GM23338 (cell line): ENCODE measurements at regions not wholly inside any gene's neighbourhood (a gene's known extent, or its start where the extent isn't known, plus 50 kb on each side); places are given as distances from the start of the nearest gene placed in this dataset.
A peak's percentile ranks its signal among the peaks of the same experiment; 100 is the strongest.

Source experiments
- ATAC-seq: fragments of 200-7000 bp; cut with Tn5 transposase; 3 replicates; pipeline ENCODE4 v1.9.1; 2020
- DNase-seq: peaks from one replicate; pipeline ENCODE4 v3.0.0-alpha.2; 2015; ENCODE audit warnings: low spot score
- H2AFZ ChIP-seq: fragments of 200-600 bp; sonication (generic); 2 replicates; pipeline ENCODE4 v1.8.0; 2016; ENCODE audit warnings: antibody characterized with exemption, mild to moderate bottlenecking, moderate library complexity
- H3F3A ChIP-seq: fragments of 200-600 bp; sonication (generic); replicated peaks from 2 replicates; pipeline ENCODE4 v1.8.0; 2017; ENCODE audit warnings: antibody characterized with exemption, mixed run types, low read depth
- H3K27ac ChIP-seq: fragments of 200-600 bp; sonication (generic); 2 replicates; pipeline ENCODE4 v1.6.1; 2016; ENCODE audit warnings: low read depth
- H3K27me3 ChIP-seq: fragments of 200-600 bp; sonication (generic); 2 replicates; pipeline ENCODE4 v1.8.0; 2016; ENCODE audit warnings: mild to moderate bottlenecking, mixed run types, moderate library complexity; ENCODE audit not compliant: insufficient read depth
- H3K36me3 ChIP-seq: fragments of 200-600 bp; sonication (generic); 2 replicates; pipeline ENCODE4 v1.8.0; 2016; ENCODE audit warnings: mild to moderate bottlenecking; ENCODE audit not compliant: insufficient read depth
- H3K4me1 ChIP-seq: fragments of 200-600 bp; sonication (generic); 2 replicates; pipeline ENCODE4 v1.8.0; 2016; ENCODE audit warnings: mild to moderate bottlenecking, moderate library complexity; ENCODE audit not compliant: insufficient read depth
- H3K4me2 ChIP-seq: fragments of 200-600 bp; sonication (generic); 2 replicates; pipeline ENCODE4 v1.7.1; 2017; ENCODE audit warnings: mixed run types
- H3K4me3 ChIP-seq: fragments of 200-600 bp; sonication (generic); 2 replicates; pipeline ENCODE4 v1.6.1; 2016; ENCODE audit warnings: mixed run types
- H3K79me2 ChIP-seq: fragments of 200-600 bp; sonication (generic); replicated peaks from 2 replicates; pipeline ENCODE4 v1.8.0; 2017; ENCODE audit warnings: mild to moderate bottlenecking; ENCODE audit not compliant: insufficient read depth
- H3K9me2 ChIP-seq: fragments of 200-600 bp; sonication (generic); 2 replicates; pipeline ENCODE4 v1.8.0; 2017; ENCODE audit not compliant: insufficient read depth
- H4K20me1 ChIP-seq: fragments of 200-600 bp; sonication (generic); replicated peaks from 2 replicates; pipeline ENCODE4 v1.8.0; 2017; ENCODE audit warnings: mild to moderate bottlenecking; ENCODE audit not compliant: insufficient read depth
- H3K27ac Mint-ChIP-seq: 2 replicates; pipeline ENCODE4 v1.8.0; 2020; ENCODE audit warnings: inconsistent platforms, mild to moderate bottlenecking, moderate library complexity, mixed read lengths
- H3K27me3 Mint-ChIP-seq: 3 replicates; pipeline ENCODE4 v1.8.0; 2022; ENCODE audit warnings: low read depth, mild to moderate bottlenecking, moderate library complexity, mixed read lengths, inconsistent platforms; ENCODE audit not compliant: insufficient read depth, poor library complexity
- H3K36me3 Mint-ChIP-seq: 3 replicates; pipeline ENCODE4 v1.8.0; 2021; ENCODE audit warnings: low read depth, mild to moderate bottlenecking, inconsistent platforms, moderate library complexity, mixed read lengths
- H3K4me1 Mint-ChIP-seq: 3 replicates; pipeline ENCODE4 v1.8.0; 2020; ENCODE audit warnings: mild to moderate bottlenecking, inconsistent platforms, mixed read lengths
- H3K4me3 Mint-ChIP-seq: 3 replicates; pipeline ENCODE4 v1.8.0; 2021; ENCODE audit warnings: moderate library complexity, mild to moderate bottlenecking, inconsistent platforms, mixed read lengths
- H3K9me3 Mint-ChIP-seq: 3 replicates; pipeline ENCODE4 v1.8.0; 2020; ENCODE audit warnings: moderate library complexity, mild to moderate bottlenecking, inconsistent platforms, mixed read lengths
- CREB1 ChIP-seq: fragments of 250-450 bp; sonication (Bioruptor Pico); IDR thresholded peaks from 2 replicates; pipeline ENCODE4 v1.5.0; 2020; ENCODE audit warnings: low read depth, mild to moderate bottlenecking, moderate library complexity
- EZH2 ChIP-seq: fragments of 200-600 bp; sonication (generic); IDR thresholded peaks from one replicate; pipeline ENCODE4 v1.8.0; 2017; ENCODE audit warnings: antibody characterized with exemption, mild to moderate bottlenecking, low read depth; ENCODE audit not compliant: unreplicated experiment
- EZH2phosphoT487 ChIP-seq: fragments of 200-600 bp; sonication (generic); IDR thresholded peaks from one replicate; pipeline ENCODE4 v1.8.1; 2018; ENCODE audit warnings: antibody characterized with exemption; ENCODE audit not compliant: unreplicated experiment
- JUNB ChIP-seq: IDR thresholded peaks from one replicate; pipeline ENCODE4 v1.6.1; 2016; ENCODE audit warnings: antibody characterized with exemption; ENCODE audit not compliant: unreplicated experiment
- NANOG ChIP-seq: IDR thresholded peaks from 2 replicates; pipeline ENCODE4 v1.6.1; 2016; ENCODE audit warnings: antibody characterized with exemption, borderline replicate concordance
- POLR2AphosphoS5 ChIP-seq: IDR thresholded peaks from 2 replicates; pipeline ENCODE4 v1.6.1; 2016; ENCODE audit warnings: antibody characterized with exemption, low read depth
- ZNF114 ChIP-seq: fragments of 250-450 bp; sonication (Bioruptor Pico); IDR thresholded peaks from 2 replicates; pipeline ENCODE4 v1.5.0; 2020; ENCODE audit warnings: mild to moderate bottlenecking, moderate library complexity
- ZNF331 ChIP-seq: fragments of 250-450 bp; sonication (Bioruptor Pico); IDR thresholded peaks from 2 replicates; pipeline ENCODE4 v1.5.0; 2020; ENCODE audit warnings: low read depth, mild to moderate bottlenecking, moderate library complexity
- TF ChIP-seq, protein P1 (sequence below), 2 experiments: fragments of 200-600 bp in 1 of 2; sonication (generic) in 1 of 2; conservative IDR thresholded peaks; 2 replicates each; pipeline versions ENCODE4 v1.5.1 to v1.6.1; 2016 to 2017; ENCODE audit warnings: antibody characterized with exemption in 2 of 2, low read depth in 2 of 2, mild to moderate bottlenecking in 2 of 2, moderate library complexity in 1 of 2
- TF ChIP-seq, protein P2 (sequence below): IDR thresholded peaks from one replicate; pipeline ENCODE4 v1.6.1; 2018; ENCODE audit warnings: antibody characterized with exemption; ENCODE audit not compliant: unreplicated experiment
- TF ChIP-seq, protein P3 (sequence below): fragments of 250-450 bp; sonication (Bioruptor Pico); IDR thresholded peaks from 2 replicates; pipeline ENCODE4 v1.5.0; 2020; ENCODE audit warnings: mild to moderate bottlenecking, moderate library complexity

DNA sequence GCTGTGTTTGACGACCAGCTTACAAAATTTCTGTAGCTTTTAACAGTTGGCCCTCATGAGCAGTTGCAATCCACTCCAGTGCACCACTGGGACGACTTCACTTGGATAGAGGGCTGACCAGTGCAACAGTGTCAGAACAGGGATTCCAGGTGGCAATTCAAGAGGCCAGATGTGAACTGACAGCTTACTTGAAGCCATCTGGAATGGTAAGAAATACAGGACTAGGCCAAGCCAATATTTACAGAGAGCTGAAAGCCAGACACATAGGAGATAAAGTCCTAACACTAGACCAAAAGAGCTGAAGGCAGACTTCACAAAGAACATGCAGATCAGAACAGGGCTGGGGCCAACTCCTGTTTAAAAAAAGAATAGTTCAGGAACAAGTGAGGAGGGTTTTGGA, 93.5 kb upstream of the NFIA start:
- TF ChIP-seq POLR2AphosphoS5 (no peak), JUNB (no peak), ZNF331 (CRISPR knock-in tag) (no peak), CREB1 (CRISPR knock-in tag) (no peak), NANOG (no peak), EZH2phosphoT487 (no peak), ZNF114 (CRISPR knock-in tag) (no peak), EZH2 (no peak)
- TF ChIP-seq, protein P1, sequence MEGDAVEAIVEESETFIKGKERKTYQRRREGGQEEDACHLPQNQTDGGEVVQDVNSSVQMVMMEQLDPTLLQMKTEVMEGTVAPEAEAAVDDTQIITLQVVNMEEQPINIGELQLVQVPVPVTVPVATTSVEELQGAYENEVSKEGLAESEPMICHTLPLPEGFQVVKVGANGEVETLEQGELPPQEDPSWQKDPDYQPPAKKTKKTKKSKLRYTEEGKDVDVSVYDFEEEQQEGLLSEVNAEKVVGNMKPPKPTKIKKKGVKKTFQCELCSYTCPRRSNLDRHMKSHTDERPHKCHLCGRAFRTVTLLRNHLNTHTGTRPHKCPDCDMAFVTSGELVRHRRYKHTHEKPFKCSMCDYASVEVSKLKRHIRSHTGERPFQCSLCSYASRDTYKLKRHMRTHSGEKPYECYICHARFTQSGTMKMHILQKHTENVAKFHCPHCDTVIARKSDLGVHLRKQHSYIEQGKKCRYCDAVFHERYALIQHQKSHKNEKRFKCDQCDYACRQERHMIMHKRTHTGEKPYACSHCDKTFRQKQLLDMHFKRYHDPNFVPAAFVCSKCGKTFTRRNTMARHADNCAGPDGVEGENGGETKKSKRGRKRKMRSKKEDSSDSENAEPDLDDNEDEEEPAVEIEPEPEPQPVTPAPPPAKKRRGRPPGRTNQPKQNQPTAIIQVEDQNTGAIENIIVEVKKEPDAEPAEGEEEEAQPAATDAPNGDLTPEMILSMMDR (conservative IDR thresholded peaks at IDR 0.05; ENCODE audit: low read depth in 2 of 2): no peak
- TF ChIP-seq, protein P2, sequence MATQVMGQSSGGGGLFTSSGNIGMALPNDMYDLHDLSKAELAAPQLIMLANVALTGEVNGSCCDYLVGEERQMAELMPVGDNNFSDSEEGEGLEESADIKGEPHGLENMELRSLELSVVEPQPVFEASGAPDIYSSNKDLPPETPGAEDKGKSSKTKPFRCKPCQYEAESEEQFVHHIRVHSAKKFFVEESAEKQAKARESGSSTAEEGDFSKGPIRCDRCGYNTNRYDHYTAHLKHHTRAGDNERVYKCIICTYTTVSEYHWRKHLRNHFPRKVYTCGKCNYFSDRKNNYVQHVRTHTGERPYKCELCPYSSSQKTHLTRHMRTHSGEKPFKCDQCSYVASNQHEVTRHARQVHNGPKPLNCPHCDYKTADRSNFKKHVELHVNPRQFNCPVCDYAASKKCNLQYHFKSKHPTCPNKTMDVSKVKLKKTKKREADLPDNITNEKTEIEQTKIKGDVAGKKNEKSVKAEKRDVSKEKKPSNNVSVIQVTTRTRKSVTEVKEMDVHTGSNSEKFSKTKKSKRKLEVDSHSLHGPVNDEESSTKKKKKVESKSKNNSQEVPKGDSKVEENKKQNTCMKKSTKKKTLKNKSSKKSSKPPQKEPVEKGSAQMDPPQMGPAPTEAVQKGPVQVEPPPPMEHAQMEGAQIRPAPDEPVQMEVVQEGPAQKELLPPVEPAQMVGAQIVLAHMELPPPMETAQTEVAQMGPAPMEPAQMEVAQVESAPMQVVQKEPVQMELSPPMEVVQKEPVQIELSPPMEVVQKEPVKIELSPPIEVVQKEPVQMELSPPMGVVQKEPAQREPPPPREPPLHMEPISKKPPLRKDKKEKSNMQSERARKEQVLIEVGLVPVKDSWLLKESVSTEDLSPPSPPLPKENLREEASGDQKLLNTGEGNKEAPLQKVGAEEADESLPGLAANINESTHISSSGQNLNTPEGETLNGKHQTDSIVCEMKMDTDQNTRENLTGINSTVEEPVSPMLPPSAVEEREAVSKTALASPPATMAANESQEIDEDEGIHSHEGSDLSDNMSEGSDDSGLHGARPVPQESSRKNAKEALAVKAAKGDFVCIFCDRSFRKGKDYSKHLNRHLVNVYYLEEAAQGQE: no peak
- TF ChIP-seq, protein P3, sequence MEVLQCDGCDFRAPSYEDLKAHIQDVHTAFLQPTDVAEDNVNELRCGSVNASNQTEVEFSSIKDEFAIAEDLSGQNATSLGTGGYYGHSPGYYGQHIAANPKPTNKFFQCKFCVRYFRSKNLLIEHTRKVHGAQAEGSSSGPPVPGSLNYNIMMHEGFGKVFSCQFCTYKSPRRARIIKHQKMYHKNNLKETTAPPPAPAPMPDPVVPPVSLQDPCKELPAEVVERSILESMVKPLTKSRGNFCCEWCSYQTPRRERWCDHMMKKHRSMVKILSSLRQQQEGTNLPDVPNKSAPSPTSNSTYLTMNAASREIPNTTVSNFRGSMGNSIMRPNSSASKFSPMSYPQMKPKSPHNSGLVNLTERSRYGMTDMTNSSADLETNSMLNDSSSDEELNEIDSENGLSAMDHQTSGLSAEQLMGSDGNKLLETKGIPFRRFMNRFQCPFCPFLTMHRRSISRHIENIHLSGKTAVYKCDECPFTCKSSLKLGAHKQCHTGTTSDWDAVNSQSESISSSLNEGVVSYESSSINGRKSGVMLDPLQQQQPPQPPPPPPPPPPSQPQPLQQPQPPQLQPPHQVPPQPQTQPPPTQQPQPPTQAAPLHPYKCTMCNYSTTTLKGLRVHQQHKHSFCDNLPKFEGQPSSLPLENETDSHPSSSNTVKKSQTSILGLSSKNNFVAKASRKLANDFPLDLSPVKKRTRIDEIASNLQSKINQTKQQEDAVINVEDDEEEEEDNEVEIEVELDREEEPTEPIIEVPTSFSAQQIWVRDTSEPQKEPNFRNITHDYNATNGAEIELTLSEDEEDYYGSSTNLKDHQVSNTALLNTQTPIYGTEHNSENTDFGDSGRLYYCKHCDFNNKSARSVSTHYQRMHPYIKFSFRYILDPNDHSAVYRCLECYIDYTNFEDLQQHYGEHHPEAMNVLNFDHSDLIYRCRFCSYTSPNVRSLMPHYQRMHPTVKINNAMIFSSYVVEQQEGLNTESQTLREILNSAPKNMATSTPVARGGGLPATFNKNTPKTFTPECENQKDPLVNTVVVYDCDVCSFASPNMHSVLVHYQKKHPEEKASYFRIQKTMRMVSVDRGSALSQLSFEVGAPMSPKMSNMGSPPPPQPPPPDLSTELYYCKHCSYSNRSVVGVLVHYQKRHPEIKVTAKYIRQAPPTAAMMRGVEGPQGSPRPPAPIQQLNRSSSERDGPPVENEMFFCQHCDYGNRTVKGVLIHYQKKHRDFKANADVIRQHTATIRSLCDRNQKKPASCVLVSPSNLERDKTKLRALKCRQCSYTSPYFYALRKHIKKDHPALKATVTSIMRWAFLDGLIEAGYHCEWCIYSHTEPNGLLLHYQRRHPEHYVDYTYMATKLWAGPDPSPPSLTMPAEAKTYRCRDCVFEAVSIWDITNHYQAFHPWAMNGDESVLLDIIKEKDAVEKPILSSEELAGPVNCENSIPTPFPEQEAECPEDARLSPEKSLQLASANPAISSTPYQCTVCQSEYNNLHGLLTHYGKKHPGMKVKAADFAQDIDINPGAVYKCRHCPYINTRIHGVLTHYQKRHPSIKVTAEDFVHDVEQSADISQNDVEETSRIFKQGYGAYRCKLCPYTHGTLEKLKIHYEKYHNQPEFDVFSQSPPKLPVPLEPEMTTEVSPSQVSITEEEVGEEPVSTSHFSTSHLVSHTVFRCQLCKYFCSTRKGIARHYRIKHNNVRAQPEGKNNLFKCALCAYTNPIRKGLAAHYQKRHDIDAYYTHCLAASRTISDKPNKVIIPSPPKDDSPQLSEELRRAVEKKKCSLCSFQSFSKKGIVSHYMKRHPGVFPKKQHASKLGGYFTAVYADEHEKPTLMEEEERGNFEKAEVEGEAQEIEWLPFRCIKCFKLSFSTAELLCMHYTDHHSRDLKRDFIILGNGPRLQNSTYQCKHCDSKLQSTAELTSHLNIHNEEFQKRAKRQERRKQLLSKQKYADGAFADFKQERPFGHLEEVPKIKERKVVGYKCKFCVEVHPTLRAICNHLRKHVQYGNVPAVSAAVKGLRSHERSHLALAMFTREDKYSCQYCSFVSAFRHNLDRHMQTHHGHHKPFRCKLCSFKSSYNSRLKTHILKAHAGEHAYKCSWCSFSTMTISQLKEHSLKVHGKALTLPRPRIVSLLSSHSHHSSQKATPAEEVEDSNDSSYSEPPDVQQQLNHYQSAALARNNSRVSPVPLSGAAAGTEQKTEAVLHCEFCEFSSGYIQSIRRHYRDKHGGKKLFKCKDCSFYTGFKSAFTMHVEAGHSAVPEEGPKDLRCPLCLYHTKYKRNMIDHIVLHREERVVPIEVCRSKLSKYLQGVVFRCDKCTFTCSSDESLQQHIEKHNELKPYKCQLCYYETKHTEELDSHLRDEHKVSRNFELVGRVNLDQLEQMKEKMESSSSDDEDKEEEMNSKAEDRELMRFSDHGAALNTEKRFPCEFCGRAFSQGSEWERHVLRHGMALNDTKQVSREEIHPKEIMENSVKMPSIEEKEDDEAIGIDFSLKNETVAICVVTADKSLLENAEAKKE: no peak
- no peaks in the 10 kb centered on the region for H3K27me3 ChIP-seq
- H3K4me3 Mint-ChIP-seq: no peak overlapping the region
- ATAC-seq: no peak
- no peaks in the 10 kb centered on the region for H3K36me3 ChIP-seq
- no peak overlapping the region for H3K4me3 ChIP-seq
- H3K27ac Mint-ChIP-seq: no peak overlapping the region
- H3K4me2 ChIP-seq: no peak overlapping the region
- no peaks in the 10 kb centered on the region for H3F3A ChIP-seq
- H3K4me1 ChIP-seq: no peaks in the 10 kb centered on the region
- H4K20me1 ChIP-seq: no peaks in the 10 kb centered on the region
- H3K36me3 Mint-ChIP-seq: no peaks in the 10 kb centered on the region
- no peaks in the 10 kb centered on the region for H3K9me3 Mint-ChIP-seq
- no peak for DNase-seq
- H3K9me2 ChIP-seq: no peaks in the 10 kb centered on the region
- no peaks in the 10 kb centered on the region for H3K27me3 Mint-ChIP-seq
- H3K27ac ChIP-seq: no peak overlapping the region
- no peaks in the 10 kb centered on the region for H3K79me2 ChIP-seq
- peak overlapping the region; percentile 79; the same call in 1 of the 2 replicates for H2AFZ ChIP-seq
- peaks cover 6% of the 10 kb centered on the region; the same call in 2 of the 3 replicates for H3K4me1 Mint-ChIP-seq
